GM19099 (cell line): ENCODE measurements at regions not wholly inside any gene's neighbourhood (a gene's known extent, or its start where the extent isn't known, plus 50 kb on each side); places are given as distances from the start of the nearest gene placed in this dataset.

Experiments
- POLR2A ChIP-seq: IDR thresholded peaks from 3 replicates; pipeline ENCODE4 v1.6.1; 2011; ENCODE audit warnings: low read depth; ENCODE audit not compliant: insufficient read length; ENCODE audit errors: extremely low read depth

- TF ChIP-seq POLR2A: no peak
Measured at GRCh38 chr2:61631321-61631720, 93.2 kb upstream of the XPO1 start.

- no peak for TF ChIP-seq POLR2A
Measured at GRCh38 chr2:61626827-61627226, 88.7 kb upstream of the XPO1 start.

GRCh38 chr2:61623747-61624146 lies 85.6 kb upstream of the XPO1 start:
- TF ChIP-seq POLR2A: no peak

GRCh38 chr2:61620244-61621159 lies 82.3 kb upstream of the XPO1 start:
- no peak for TF ChIP-seq POLR2A

GRCh38 chr2:61619561-61619960 lies 81.4 kb upstream of the XPO1 start:
- no peak for TF ChIP-seq POLR2A

- TF ChIP-seq POLR2A: no peak
Measured at GRCh38 chr2:61617610-61618009, 79.5 kb upstream of the XPO1 start.

GRCh38 chr2:61605245-61605644 lies 67.1 kb upstream of the XPO1 start:
- no peak for TF ChIP-seq POLR2A

GRCh38 chr2:61604433-61604832 lies 66.3 kb upstream of the XPO1 start:
- no peak for TF ChIP-seq POLR2A

GRCh38 chr2:61597300-61598289 lies 59.4 kb upstream of the XPO1 start:
- TF ChIP-seq POLR2A: no peak

- no peak for TF ChIP-seq POLR2A
Measured at GRCh38 chr2:61590214-61590613, 52.1 kb upstream of the XPO1 start.

GRCh38 chr2:61588566-61588965 lies 50.4 kb upstream of the XPO1 start:
- no peak for TF ChIP-seq POLR2A
